ENCODE measurements at regions not wholly inside any gene's neighbourhood (a gene's known extent, or its start where the extent isn't known, plus 50 kb on each side); places are given as distances from the start of the nearest gene placed in this dataset.

GRCh38 chr7:69342154-69342884 lies 256.0 kb upstream of the AUTS2 start:
- no peak overlapping the region for H3K27ac Mint-ChIP-seq
- H3K36me3 Mint-ChIP-seq: no peaks in the 10 kb centered on the region
- H3K27me3 Mint-ChIP-seq: no peaks in the 10 kb centered on the region
- H3K4me3 Mint-ChIP-seq: no peak overlapping the region
- no peak for DNase-seq
- no peak for ATAC-seq
- no peaks in the 10 kb centered on the region for H3K4me1 Mint-ChIP-seq
- peaks cover 20% of the 10 kb centered on the region for H3K9me3 Mint-ChIP-seq (ENCODE audit: low read depth)
- CTCF ChIA-PET: no interaction called here

GRCh38 chr7:69349291-69349690 lies 249.0 kb upstream of the AUTS2 start:
- ATAC-seq (no peak), DNase-seq (no peak)
- Mint-ChIP-seq H3K27ac (no peak overlapping the region), H3K36me3 (no peaks in the 10 kb centered on the region), H3K4me3 (no peak overlapping the region), H3K4me1 (no peaks in the 10 kb centered on the region), H3K9me3 (ENCODE audit: low read depth) (peaks cover 7% of the 10 kb centered on the region), H3K27me3 (no peaks in the 10 kb centered on the region)
- CTCF ChIA-PET: no interaction called here

- DNase-seq: no peak
- H3K27ac Mint-ChIP-seq: no peak overlapping the region
- CTCF ChIA-PET: no interaction called here
- ATAC-seq: no peak
- no peaks in the 10 kb centered on the region for H3K9me3 Mint-ChIP-seq (ENCODE audit: low read depth)
- no peaks in the 10 kb centered on the region for H3K36me3 Mint-ChIP-seq
- H3K4me1 Mint-ChIP-seq: no peaks in the 10 kb centered on the region
- no peak overlapping the region for H3K4me3 Mint-ChIP-seq
- H3K27me3 Mint-ChIP-seq: no peaks in the 10 kb centered on the region
These were observed 240.0 kb upstream of the AUTS2 start for GRCh38 chr7:69358163-69358821.

- H3K36me3 Mint-ChIP-seq: no peaks in the 10 kb centered on the region
- no peak for ATAC-seq
- H3K9me3 Mint-ChIP-seq (ENCODE audit: low read depth): no peaks in the 10 kb centered on the region
- H3K4me3 Mint-ChIP-seq: no peak overlapping the region
- H3K27me3 Mint-ChIP-seq: no peaks in the 10 kb centered on the region
- DNase-seq: no peak
- CTCF ChIA-PET: no interaction called here
- H3K4me1 Mint-ChIP-seq: no peaks in the 10 kb centered on the region
- no peak overlapping the region for H3K27ac Mint-ChIP-seq
These were observed 239.1 kb upstream of the AUTS2 start for GRCh38 chr7:69359003-69359700.

GRCh38 chr7:69360913-69361312 lies 237.4 kb upstream of the AUTS2 start:
- Mint-ChIP-seq H3K36me3 (no peaks in the 10 kb centered on the region), H3K9me3 (ENCODE audit: low read depth) (no peaks in the 10 kb centered on the region), H3K4me1 (no peaks in the 10 kb centered on the region), H3K27me3 (no peaks in the 10 kb centered on the region), H3K27ac (no peak overlapping the region), H3K4me3 (no peak overlapping the region)
- CTCF ChIA-PET: no interaction called here
- DNase-seq (no peak), ATAC-seq (no peak)

- Mint-ChIP-seq H3K9me3 (ENCODE audit: low read depth) (peaks cover 5% of the 10 kb centered on the region), H3K27me3 (no peaks in the 10 kb centered on the region), H3K4me1 (no peaks in the 10 kb centered on the region), H3K27ac (no peak overlapping the region), H3K4me3 (no peak overlapping the region), H3K36me3 (no peaks in the 10 kb centered on the region)
- no peak for DNase-seq
- CTCF ChIA-PET: no interaction called here
- ATAC-seq: no peak
These were observed 235.1 kb upstream of the AUTS2 start for GRCh38 chr7:69363136-69363535.

- CTCF ChIA-PET: no interaction called here
- peaks cover 5% of the 10 kb centered on the region for H3K9me3 Mint-ChIP-seq (ENCODE audit: low read depth)
- H3K4me3 Mint-ChIP-seq: no peak overlapping the region
- no peaks in the 10 kb centered on the region for H3K36me3 Mint-ChIP-seq
- H3K27ac Mint-ChIP-seq: no peak overlapping the region
- DNase-seq: no peak
- H3K4me1 Mint-ChIP-seq: no peaks in the 10 kb centered on the region
- no peak for ATAC-seq
- H3K27me3 Mint-ChIP-seq: no peaks in the 10 kb centered on the region
These were observed 233.2 kb upstream of the AUTS2 start for GRCh38 chr7:69364813-69365643.

GRCh38 chr7:69365651-69366192 lies 232.6 kb upstream of the AUTS2 start:
- DNase-seq: no peak
- Mint-ChIP-seq H3K9me3 (ENCODE audit: low read depth) (peaks cover 5% of the 10 kb centered on the region), H3K4me1 (no peaks in the 10 kb centered on the region), H3K36me3 (no peaks in the 10 kb centered on the region), H3K4me3 (no peak overlapping the region), H3K27ac (no peak overlapping the region), H3K27me3 (no peaks in the 10 kb centered on the region)
- no peak for ATAC-seq
- CTCF ChIA-PET: no interaction called here

GRCh38 chr7:69367780-69368179 lies 230.5 kb upstream of the AUTS2 start:
- H3K4me3 Mint-ChIP-seq: no peak overlapping the region
- no peak for DNase-seq
- CTCF ChIA-PET: no interaction called here

GRCh38 chr7:69373171-69374043 lies 224.9 kb upstream of the AUTS2 start:
- H3K27me3 Mint-ChIP-seq: no peaks in the 10 kb centered on the region
- ATAC-seq (no peak), DNase-seq (no peak)
- no peaks in the 10 kb centered on the region for H3K36me3 Mint-ChIP-seq
- H3K9me3 Mint-ChIP-seq (ENCODE audit: low read depth): no peaks in the 10 kb centered on the region
- no peaks in the 10 kb centered on the region for H3K4me1 Mint-ChIP-seq
- no peak overlapping the region for H3K4me3 Mint-ChIP-seq
- H3K27ac Mint-ChIP-seq: no peak overlapping the region
- CTCF ChIA-PET: no interaction called here

More at GRCh38 chr7:69367780-69368179, 230.5 kb upstream of the AUTS2 start:
- H3K27me3 Mint-ChIP-seq: no peaks in the 10 kb centered on the region
- H3K36me3 Mint-ChIP-seq: no peaks in the 10 kb centered on the region
- H3K9me3 Mint-ChIP-seq (ENCODE audit: low read depth): peaks cover 5% of the 10 kb centered on the region
- no peak overlapping the region for H3K27ac Mint-ChIP-seq
- H3K4me1 Mint-ChIP-seq: no peaks in the 10 kb centered on the region
- ATAC-seq: no peak

GRCh38 chr7:69374044-69374425 lies 224.2 kb upstream of the AUTS2 start:
- H3K4me1 Mint-ChIP-seq: no peaks in the 10 kb centered on the region
- H3K27me3 Mint-ChIP-seq: no peaks in the 10 kb centered on the region
- H3K9me3 Mint-ChIP-seq (ENCODE audit: low read depth): no peaks in the 10 kb centered on the region
- ATAC-seq: no peak
- CTCF ChIA-PET: no interaction called here
- H3K27ac Mint-ChIP-seq: no peak overlapping the region
- no peak overlapping the region for H3K4me3 Mint-ChIP-seq
- no peak for DNase-seq
- H3K36me3 Mint-ChIP-seq: no peaks in the 10 kb centered on the region

GRCh38 chr7:69377191-69377590 lies 221.1 kb upstream of the AUTS2 start:
- H3K27ac Mint-ChIP-seq: no peak overlapping the region
- CTCF ChIA-PET: no interaction called here
- DNase-seq (no peak), ATAC-seq (no peak)
- peaks cover 2% of the 10 kb centered on the region for H3K9me3 Mint-ChIP-seq (ENCODE audit: low read depth)
- H3K4me3 Mint-ChIP-seq: no peak overlapping the region
- H3K4me1 Mint-ChIP-seq: no peaks in the 10 kb centered on the region
- H3K27me3 Mint-ChIP-seq: no peaks in the 10 kb centered on the region
- no peaks in the 10 kb centered on the region for H3K36me3 Mint-ChIP-seq
